ENCODE measurements at regions not wholly inside any gene's neighbourhood (a gene's known extent, or its start where the extent isn't known, plus 50 kb on each side); places are given as distances from the start of the nearest gene placed in this dataset.
A peak's percentile ranks its signal among the peaks of the same experiment; 100 is the strongest.
"Not testable (repeated sequence)": the region's sequence is repeated elsewhere in the genome, so short reads cannot be mapped to it uniquely, and the experiment has no call there.

DNA sequence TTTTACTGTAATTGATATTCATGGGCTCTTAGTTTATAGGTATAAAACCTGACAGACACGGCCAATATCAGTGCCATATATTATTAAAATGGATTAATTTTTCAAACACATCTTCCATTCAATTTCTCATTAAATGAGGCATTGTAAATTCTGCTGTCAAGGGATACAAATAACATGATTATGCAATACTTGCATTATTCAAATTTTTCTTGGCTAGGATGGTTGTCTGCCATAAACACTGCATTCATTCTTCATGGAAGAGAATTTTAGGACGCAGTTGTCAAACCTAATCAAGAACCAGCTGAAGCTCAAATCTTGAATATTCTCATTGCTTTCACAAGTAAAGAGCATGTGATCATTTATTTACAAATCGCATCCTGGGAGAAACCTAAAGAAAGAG, 255.6 kb downstream of the RDH14 start:
- DNase-seq, result no peak

DNA sequence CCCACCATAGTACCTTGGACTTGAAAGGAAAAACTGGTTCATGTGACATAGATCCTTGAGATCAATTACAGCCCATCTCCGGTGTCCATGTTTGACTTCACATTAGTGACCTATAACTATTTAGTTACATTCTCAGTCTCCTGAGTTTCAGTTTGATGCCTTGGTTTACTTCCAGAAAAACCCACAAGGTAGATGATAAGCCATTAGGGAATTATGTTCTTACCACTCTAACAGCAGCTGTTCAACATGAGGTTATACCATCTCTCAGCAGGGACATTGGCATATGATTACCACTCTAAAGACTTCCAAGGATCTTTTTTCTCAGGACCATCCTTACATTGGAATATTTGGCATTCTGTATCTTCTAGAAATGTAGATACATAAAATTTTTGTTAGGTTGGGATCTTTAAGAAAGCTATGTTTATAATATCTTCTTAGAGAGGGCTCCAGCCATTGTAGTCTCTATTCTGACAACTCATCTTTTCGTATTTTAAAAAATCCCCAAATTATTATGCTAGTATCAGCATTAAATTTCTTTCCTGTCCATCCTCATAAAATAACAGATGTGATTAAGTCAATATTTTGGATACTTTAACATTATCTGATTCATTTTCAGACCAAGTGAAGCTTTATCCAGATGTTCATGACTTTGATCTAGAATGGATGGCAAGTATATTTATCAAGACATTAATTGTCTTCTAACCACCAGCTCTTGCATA, 258.9 kb downstream of the RDH14 start:
- DNase-seq, result no peak

DNA sequence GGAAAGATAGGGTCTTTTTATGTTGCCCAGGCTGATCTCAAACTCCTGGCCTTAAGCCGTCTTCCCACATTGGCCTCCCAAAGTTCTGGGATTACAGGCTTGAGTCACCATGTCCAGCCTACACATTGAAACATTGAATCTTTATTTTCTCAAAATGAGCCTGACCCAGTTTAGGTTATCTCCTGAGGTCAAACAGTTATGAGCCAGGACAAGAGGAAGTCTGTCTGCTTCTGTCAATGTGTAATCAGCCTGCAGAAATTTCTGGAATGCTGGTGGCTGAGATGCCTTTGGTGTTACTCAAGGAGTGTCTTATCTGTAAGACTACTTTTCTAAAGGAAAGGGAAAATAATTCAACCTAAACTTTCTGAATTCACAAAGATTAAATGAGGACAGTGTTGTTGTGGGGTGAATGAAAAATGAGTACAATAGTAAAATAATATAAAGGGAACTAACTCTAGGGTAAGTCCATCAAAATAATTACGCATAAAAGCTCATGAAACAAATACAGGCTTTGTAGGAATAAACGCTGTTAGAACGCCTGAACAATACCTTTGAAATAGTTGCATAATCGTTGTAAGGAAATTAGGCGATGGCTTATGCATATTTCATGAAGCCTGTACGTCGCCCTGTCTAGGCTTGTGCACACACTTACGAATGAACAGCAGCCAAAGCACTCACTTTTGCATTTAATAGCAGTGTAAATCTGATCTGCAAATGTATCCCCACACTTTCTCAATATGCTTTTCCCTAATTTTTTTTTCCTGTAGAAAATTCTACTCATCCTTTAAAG, 260.8 kb downstream of the RDH14 start:
- DNase-seq, result peak; percentile 4

DNA sequence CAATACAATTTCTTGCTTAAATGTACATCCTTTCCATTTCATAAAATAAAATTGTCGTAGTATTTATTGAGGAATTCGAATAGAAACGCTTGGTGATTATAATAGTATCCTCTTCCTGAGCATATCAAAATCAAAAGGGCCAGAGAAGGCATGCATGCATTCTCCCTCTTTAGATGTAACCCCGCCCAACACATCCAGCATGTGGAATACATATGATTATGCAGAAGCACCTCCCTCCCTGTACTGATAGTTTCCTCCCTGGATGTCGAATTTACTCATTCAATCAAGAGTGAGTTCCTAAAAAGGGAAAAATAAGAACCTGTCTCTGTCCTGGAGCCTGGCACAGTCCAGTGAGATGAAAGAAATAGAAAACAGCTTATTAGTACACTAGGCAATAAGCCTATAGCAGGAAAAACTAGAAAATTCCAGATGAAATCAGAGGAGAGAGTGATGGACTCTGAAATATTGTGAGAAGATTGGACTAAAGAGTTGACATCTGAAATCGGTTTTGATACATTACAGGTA, 262.9 kb downstream of the RDH14 start:
- no peak for DNase-seq

DNA sequence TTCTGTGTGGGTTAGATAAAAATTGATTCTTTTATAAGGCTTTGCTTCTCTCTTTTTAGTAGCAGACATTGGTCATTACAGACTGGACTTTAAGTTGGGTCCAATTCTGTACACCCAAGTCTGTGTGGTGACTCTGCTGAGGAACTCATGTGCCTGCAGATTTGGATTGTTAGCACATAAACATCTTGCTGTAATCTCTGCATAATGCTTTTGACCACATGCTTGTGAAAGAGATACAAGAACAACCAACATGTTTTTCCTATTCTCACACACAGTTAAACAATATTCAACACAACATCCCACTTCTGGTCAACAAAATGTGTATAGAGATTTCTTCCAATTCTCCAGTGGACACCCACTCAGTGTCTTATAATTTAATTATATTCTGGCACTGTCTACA, 270.1 kb downstream of the RDH14 start:
- no peak for DNase-seq

DNA sequence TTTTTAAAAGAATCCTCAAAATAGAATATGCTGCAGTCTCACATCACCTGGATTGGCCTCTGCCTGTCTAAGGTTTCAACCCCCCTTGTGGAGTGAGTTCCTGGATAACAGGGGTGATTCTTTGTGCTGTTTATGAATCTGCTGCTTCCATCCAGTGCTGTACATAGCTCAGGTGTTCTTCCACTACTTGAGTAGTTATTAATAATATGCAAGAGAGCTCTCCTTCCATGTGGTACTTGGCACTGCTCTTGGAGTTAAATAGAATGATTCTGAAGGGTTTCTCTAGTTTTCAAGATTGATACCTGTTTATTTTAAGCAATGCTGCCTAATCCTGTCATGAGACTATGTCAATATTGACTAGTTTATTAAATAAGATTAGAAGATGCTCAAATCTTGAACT, 273.6 kb downstream of the RDH14 start:
- no peak for DNase-seq

DNA sequence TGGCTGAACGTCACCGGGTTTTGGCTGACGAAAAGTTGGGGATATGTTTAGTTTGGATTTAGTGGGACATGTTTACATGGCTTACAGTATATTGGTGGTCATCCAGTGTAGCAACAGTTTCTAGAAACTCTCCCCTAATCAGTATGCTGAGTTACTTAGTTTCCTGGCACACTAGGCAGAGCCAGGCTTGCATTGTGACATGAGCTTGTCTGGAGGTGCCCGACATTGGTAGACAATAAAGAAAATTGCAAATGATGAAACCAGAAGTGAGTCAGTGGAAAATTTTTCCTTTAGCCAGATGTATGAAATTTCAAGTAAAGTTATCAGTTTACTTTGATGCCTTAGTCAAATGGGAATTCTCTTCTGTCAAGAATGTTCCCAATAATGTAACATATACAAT, 276.1 kb downstream of the RDH14 start:
- DNase-seq, result no peak

DNA sequence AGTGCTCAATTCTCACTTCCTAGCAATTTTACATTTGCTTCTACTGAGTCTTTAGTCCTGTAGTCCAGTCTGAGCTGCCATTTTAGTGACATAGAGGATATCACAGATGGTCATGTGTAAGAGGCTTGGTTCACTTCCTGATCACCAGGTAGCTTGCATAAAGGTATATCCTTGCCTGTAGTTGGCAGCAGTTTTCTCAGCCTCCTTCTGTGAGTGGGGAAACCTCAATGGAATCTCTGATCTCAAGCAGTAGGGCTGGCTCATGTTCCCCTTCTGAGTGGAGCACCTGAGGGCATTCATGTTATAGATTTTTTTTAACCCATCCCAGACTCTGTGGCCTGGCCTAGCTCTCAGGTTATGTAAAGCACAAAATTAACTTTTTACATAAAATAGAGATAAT, 278.4 kb downstream of the RDH14 start:
- no peak for DNase-seq

DNA sequence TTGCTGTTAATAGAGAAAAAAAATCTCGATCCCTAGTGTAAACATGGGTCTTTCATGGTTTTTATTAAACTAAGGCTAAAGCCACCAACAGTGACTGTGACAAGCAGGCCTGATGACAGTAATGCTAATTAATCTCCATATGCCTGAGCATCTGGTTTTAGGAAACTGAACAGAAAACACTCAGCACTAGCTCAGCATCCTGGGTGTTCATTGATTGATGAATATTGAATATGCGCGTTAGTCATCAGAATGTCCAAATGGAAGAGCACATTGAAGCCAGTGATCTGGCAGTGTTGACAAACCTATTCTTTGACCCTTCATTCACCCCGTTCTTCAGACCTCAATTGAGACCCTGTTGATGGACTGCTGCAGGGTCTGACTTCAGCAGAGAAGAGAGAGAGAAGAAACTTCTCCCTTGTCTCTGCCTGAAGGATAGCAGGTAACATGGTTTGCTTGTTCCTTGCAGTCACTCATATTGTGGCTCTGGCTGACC, 283.8 kb downstream of the RDH14 start:
- DNase-seq, result no peak

DNA sequence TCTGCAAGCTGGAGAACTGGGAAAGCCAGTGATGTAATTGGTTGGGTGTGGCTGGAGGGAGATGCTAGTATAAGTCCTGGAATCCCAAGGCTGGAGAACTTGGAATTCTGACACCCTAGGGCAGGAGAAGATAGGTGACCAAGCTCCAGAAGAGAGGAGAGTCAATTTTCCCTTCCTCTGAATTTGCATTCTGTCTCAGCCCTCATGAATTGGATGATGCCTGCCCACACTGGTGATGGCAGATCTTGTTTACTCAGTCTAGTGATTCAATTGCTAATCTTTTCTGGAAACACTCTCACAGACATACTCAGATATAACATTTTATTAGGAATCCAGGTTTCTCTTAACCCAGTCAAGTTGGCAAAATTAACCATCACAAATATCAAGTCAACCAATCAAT, 287.2 kb downstream of the RDH14 start:
- DNase-seq, result no peak

DNA sequence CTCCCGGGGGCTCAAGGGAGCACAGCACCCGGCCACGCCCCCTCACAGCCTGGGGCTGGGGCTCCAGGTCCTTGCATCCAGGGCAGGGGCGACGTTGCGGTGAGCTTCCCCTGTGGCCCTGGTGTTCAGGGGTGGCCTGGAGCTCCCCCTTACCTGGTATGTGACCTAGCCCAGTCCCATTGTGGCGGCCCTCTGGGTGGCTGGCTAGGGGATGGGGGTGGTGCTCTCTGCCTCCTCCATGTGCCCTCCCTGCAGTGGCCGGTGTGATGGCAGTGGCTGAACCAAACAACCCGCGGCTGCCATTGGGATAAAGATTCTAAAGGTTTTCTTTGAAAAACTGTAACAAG, 288.3 kb downstream of the RDH14 start:
- DNase-seq, result no peak

DNA sequence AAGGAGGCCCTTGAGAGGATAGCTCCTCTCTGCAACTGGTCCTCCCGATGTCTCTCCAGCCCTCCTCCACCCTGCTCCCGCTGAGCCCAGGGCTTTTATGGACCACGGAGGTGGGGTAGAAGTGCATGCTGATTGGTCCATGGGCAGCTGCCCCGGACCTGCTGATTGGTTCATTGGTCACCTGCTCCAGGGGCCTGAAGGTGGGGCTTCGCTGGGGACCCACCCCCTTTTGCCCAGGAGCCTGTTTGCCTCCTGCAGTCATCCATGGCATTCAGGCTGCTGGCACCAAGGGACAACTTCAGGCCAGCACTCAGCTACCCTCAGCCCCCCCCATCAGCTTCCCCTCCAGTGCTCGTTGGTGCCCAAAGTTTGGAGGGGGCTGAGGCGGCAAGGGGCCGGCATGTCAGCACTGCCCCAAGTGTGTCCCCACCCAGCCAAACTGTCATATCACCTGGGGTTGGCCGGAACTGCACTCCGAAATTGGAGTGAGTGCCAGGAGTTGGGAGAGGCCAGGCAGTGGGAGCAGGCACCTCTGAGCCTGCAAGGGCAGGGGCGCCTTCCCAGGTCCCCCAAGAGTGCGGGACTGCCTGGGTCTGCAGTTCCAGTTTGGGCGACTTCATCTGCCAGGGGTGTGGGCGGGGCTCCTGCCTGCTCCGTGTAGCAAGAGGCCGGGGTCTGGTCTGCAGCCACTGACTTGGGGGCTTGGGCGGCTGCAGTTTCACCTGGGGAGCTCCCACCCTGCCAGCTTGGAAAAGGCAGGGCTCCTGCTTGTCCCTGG, 288.9 kb downstream of the RDH14 start:
- DNase-seq, result no peak

DNA sequence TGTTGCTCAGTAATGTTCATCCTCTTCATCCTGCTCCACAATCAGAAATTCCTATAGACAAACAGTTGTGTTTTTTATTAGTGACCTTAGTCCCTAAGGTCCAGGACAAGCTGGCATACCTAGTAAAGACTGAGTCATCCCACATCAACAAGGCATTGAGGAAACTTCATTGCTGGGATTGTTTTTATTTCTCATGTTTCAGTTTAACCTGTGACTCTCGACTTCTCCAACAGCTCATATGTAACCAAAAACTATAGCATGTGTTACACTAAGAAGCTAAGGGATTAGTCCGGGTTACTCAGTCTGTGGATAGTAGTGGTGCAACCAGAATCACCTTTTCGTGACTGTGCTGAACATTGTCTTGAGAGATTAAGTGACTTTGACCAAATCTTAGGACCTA, 292.1 kb downstream of the RDH14 start:
- no peak for DNase-seq

DNA sequence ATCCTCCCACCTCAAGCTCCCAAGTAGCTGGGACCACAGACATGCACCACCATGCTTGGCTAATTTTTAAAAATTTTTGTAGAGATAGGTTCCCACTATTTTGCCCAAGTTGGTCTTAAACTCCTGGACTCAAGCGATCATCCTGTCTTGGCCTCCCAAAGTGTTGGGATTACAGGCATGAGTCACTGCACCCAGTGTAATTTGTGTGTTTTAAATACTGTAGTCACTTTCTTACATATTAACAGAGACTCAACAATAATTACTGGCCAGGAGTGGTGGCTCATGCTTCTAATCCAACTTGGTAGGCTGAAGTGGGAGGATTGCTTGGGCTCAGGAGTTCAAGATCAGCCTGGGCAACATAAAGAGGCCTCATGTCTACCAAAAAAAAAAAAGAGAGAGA, 293.0 kb downstream of the RDH14 start:
- no peak for DNase-seq

DNA sequence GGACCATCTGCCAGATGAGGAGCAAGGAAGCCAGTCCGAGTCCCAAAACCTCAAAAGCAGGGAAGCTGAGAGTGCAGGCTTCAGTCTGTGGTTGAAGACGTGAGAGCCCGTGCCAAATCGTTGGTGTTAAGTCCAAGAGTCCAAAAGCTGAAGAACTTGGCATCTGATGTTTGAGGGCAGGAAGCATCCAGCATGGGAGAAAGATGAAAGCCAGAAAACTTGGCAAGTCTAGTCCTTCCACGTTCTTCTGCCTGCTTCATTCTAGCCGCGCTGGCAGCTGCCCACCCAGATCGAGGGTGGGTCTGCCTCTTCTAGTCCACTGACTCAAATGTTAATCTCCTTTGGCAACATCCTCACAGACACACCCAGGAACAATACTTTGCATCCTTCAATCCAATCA, 293.8 kb downstream of the RDH14 start:
- DNase-seq, result not testable (repeated sequence)

DNA sequence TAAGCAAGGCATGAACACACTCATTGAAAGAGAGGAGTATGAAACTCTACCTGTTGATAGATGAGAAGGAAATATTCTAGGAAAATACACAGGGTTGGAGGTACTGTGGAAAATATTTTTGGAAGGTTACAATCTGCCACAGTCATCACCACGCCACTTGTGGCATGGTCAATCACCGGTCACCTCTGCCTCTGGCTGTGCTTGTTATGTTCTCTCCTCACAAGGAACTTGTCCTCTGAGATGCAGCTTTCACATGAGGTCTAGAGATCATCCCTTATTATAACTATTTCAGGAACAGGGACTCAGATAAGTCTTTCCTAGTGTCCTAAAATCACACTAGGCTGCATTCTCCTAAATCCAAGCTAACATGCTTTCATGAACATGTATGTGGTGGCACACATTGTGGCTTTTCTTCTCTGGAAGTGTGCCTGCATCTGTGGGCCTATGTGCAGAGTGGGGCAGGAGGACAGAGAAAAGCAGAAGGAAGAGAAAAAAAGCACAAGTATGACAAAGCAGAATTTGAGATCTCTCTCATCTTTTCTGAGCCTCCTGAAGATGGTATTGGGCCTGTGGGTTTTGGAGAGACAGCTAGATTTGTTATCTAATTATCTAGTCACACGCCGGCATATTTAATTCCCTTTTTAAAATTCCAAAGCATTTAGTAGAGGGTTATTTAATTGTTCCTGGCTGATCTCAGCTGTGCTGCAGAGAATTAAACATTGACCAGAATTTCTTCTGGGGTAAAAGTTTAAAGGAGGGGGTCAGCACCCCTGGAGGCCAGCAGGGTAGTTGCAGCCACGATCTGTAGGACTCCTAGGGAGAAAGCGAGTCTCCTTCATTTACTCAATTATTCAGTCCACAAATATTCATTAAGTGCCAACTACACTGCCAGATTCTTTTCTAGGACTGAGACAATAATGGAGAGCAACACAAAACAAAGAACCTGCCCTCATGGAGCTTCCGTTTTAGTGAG, 294.6 kb downstream of the RDH14 start:
- no peak for DNase-seq

DNA sequence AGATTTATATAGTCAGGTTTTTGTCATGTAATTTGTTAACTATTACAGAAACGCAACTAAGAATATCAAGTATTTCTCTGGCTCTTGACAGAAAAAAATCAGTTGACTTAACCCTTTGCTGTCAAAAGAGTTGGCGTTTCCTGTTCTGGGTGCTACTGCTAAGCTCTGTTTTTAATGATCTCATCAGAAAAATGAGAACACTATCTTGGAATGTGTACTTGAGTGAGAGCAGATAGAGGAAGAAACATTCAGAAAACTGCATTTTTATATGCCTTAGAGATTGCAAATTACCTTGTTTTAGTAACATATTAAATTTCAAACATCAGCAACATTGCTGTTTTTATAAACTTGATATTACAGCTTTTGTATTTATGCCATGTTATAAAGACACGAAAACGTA, 297.9 kb downstream of the RDH14 start:
- no peak for DNase-seq

DNA sequence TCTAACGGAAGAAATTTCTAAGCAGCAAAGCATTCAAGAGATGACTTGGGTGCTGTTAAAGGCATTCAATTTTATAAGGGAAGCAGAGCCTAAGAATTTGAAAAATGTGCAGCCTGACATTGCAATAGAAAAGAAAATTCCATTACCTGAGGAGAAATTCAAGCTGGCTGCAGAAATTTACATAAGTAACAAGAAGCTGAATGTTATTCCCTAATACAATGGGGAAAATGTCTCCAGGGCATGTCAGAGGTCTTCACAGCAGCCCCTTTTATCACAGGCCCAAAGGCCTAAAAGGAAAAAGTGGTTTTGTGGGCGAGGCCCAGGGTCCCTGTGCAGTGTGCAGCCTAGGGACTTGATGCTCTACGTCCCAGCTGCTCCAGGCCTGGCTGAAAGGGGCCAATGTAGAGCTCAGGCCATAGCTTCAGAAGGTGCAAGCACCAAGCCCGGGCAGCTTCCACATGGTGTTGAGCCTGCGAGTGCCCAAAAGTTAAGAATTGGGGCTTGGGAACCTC, 306.7 kb downstream of the RDH14 start:
- no peak for DNase-seq

DNA sequence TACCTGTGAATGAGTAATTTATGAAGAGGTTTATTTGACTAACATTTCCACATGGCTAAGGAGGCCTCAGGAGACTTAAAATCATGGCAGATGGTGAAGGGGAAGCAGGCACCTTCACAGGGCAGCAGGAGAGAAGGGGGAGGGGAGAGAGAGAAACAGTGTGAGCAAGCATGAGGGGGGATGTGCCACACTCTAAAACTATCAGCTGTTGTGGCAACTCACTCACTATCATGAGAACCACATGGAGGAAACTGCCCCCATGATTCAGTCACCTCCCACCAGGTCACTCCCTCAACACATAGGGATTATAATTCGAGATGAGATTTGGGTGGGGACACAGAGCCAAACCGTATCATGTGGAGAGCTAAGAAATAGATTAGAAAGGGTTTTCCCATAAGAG, 309.0 kb downstream of the RDH14 start:
- DNase-seq, result no peak

DNA sequence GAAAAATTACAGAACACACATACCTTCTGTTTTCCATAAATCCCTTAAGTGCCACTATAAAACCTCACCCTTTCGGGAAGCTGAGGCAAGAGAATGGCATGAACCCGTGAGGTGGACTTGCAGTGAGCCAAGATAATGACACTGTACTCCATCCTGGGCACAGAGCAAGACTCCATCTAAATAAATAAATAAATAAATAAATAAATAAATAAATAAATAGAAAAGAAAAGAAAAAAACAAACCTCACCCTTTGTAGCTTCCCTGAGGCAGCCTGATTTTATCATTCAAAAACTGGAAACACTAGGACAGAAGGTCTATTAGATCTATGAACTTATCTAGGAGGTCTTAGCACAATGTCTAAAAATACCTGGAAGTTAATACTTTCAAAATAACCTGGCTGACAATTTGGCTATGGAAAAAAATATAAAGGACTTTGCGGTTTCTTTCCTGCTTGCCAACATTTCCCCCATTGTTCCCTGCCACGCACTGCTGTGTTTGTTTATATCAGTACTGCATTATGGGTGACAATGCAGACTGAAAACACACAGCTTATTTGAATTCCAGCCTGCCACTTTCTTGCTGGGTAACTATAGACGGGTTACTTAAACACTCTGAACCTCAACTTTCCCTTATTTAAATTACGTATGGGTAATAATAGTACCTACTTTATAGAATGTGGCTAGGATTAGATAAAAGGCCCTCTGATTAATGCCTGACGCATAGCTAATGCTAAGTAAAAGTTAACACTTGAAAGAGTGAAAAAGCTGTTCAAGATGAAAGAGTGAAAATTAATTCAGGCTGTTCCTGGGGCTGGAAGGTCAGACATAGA, 313.0 kb downstream of the RDH14 start:
- peak; percentile 1 for DNase-seq

DNA sequence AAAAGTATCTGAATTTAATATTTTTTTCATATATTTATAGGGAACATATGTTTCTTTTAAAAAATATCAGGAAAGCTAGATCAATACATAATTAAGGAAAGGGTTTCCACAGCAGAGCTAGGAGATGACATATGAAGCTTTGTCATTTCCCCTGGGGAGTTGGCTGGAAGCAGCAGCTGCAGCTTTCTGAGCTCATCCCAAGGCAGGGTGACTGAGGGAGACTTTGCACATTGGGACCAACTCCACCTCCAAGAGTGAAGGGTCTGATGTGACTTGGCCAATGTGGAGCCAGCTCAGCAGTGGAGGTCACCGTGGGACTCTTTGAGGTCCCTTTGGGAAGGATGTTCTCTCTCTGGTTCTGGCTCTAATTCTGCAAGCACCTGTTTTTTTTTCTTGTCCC, 315.1 kb downstream of the RDH14 start:
- no peak for DNase-seq

All from NCI-H1105 treated with DMSO at 0.1 percent for 48 hours (cell line).